MM.1S (cell line): ENCODE measurements at regions not wholly inside any gene's neighbourhood (a gene's known extent, or its start where the extent isn't known, plus 50 kb on each side); places are given as distances from the start of the nearest gene placed in this dataset.

ENCODE experiments used
- EZH2 ChIP-seq: fragments of 300-600 bp; sonication (generic); optimal IDR thresholded peaks from 2 replicates; pipeline ENCODE3; 2017; ENCODE audit warnings: low read depth, mild to moderate bottlenecking, antibody characterized with exemption, low read length, mixed read lengths
- TF ChIP-seq, protein P1 (sequence below): fragments of 300-600 bp; sonication (generic); IDR thresholded peaks from 2 replicates; pipeline ENCODE4 v1.5.1; 2016; ENCODE audit warnings: antibody characterized with exemption, low read length, mixed read lengths

- TF ChIP-seq, protein P1, sequence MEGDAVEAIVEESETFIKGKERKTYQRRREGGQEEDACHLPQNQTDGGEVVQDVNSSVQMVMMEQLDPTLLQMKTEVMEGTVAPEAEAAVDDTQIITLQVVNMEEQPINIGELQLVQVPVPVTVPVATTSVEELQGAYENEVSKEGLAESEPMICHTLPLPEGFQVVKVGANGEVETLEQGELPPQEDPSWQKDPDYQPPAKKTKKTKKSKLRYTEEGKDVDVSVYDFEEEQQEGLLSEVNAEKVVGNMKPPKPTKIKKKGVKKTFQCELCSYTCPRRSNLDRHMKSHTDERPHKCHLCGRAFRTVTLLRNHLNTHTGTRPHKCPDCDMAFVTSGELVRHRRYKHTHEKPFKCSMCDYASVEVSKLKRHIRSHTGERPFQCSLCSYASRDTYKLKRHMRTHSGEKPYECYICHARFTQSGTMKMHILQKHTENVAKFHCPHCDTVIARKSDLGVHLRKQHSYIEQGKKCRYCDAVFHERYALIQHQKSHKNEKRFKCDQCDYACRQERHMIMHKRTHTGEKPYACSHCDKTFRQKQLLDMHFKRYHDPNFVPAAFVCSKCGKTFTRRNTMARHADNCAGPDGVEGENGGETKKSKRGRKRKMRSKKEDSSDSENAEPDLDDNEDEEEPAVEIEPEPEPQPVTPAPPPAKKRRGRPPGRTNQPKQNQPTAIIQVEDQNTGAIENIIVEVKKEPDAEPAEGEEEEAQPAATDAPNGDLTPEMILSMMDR, result no peak
- TF ChIP-seq EZH2, result no peak
Observed at GRCh38 chr18:77444385-77444784, 194.7 kb downstream of the GALR1 start.
